Raji (cell line): ENCODE measurements at regions not wholly inside any gene's neighbourhood (a gene's known extent, or its start where the extent isn't known, plus 50 kb on each side); places are given as distances from the start of the nearest gene placed in this dataset.

ENCODE experiments used
- POLR2A ChIP-seq: IDR thresholded peaks from 2 replicates; pipeline ENCODE4 v1.6.1; 2011; ENCODE audit warnings: low read depth, low read length, control low read depth; ENCODE audit not compliant: insufficient read depth

GRCh38 chrX:39965051-39965573 lies 132.6 kb downstream of the BCOR start:
- TF ChIP-seq POLR2A: no peak

DNA sequence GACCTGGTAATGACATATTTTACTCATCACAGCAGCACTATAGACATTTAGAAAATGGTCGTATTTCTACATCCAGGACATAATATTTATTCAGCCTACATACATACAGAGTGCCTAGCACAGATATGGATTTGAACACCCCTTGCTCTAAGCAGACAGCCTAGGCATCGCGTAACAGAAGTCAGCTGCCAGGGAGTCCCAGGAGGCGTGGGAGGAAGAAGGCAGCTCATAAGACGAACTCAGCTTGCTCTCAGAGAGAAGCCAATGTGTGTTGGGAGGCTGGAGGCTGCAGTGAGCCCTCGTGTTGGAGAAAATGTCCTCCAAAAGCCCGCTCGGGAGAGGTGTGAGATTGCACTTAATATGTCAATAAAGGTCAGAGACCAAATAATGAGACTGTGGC lies 131.6 kb downstream of the BCOR start:
- TF ChIP-seq POLR2A: no peak

DNA sequence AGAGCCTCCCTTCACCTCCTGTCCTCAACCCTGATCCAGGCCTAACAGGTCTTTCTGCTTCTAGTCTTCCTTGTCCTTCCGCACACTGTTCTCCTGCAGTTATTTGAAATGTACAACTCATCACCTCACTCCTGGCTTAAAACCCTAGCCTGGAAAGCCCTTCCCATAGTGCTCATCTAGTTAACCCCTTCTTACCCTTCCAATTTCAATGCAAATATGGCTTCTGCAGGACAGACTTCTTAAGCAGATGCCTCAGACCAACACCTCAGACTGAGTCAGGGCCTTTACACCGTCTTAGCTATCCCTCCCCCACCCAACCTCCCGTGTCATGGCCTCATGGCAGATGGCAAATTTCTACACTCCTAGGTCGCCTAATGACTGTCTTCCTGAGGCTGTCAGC lies 130.4 kb downstream of the BCOR start:
- TF ChIP-seq POLR2A: no peak

DNA sequence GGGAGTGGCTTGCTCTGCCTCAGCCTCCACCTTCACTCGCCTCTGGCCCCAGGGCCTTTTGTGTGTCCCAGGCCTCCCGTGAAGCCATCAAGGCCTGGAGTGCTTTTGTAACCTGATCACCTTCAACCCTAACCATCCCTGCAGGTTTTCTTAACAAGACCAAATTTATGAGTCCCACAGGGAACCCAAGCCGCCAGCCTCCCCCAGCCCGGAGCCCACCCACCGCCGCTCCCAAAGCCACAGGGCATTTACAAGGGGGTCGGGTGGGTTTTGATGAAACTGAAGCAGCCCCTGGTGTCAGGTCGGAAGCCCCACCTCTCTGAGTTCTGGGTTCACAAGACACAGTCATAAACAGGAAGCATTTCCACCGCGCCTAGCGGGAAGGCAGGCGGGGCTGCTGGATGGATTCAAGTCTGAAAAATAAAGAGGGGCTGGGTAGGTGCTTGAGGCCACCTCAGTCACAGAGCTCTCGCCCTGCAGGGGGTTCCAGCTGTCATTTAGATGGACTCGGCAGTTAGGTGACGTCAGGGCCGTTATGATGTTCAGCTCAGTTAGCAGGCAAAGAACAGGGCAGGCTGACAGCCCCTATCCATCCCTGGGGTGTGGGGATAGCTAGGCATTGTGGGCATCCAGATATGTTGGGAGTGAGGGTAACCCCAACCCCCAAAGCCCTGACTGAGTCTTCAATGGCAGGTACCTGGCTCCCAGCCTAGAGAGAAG lies 128.5 kb downstream of the BCOR start:
- no peak for TF ChIP-seq POLR2A

DNA sequence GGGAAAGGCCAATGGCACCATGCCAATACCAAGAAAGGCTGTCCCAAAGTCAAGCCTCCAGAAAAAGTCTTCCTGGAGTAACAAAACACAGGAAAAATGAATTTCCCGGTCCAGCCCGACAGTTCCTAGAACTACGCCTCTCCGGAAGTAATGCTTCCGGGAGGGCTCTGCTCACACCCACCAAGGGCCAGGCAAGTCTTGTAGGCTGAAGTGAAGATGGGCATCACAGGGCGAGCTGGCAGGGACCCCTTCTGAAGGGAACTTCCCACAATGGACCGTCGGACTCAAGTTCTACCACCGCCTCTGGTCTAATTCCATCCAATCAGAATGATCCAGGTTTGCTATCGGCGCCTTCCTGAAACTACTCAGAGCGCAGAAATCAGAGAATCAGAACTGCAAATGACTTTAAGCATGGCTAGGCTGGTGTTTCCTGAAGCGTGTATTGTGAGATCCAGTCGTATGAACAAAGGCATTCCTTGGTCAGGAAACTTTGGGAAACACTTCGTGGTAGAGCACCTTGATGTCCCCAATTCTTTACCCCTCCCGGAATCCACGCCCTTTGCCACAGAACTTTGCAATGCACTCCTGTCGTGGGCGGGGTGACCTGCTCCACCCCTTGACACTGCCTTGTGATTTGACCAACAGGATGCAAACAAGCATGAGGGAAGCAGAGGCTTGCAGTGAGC lies 127.8 kb downstream of the BCOR start:
- TF ChIP-seq POLR2A: no peak

GRCh38 chrX:39971760-39972159 lies 126.0 kb downstream of the BCOR start:
- no peak for TF ChIP-seq POLR2A

- no peak for TF ChIP-seq POLR2A
Measured at GRCh38 chrX:39972340-39972739, 125.4 kb downstream of the BCOR start.

DNA sequence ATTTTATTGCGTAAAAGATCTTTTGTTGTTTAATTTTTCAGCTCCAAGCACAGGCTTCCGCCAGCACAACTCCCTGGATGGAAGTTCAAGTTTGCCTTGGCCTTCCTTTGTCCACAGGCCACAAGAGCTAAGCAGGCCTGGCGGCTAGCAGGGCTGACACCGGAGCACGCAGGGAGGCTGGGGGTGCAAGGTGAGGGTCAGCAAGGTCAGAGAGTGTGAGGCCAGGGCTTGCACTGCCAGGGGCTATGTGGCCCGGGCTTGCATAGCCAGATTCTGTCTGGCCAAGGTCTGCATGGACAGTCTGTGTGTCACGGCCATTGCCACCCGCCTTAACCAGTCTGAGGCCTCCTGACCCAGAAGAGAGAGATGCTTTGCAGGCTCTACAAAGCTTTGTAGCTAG lies 123.9 kb downstream of the BCOR start:
- TF ChIP-seq POLR2A: no peak

DNA sequence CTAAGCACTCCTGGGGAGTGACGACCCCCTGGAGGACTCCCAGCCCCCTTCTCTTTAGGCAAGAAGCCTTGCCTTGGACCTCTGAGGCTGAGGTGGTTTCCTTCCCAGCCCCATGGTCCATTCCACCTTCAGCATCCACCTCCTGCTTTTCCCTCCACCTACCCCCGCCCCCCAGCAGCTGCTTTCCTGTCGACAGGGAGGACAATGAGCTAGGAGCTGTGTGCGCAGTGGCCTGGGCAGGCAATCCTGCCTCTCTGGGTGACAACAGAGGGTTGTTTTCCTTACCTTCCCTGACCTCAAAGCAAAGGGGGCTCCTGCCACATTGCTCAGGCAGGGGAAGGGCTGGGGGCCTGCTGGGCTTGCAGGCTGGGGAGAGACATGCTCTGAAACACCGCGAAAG lies 123.5 kb downstream of the BCOR start:
- TF ChIP-seq POLR2A: no peak

DNA sequence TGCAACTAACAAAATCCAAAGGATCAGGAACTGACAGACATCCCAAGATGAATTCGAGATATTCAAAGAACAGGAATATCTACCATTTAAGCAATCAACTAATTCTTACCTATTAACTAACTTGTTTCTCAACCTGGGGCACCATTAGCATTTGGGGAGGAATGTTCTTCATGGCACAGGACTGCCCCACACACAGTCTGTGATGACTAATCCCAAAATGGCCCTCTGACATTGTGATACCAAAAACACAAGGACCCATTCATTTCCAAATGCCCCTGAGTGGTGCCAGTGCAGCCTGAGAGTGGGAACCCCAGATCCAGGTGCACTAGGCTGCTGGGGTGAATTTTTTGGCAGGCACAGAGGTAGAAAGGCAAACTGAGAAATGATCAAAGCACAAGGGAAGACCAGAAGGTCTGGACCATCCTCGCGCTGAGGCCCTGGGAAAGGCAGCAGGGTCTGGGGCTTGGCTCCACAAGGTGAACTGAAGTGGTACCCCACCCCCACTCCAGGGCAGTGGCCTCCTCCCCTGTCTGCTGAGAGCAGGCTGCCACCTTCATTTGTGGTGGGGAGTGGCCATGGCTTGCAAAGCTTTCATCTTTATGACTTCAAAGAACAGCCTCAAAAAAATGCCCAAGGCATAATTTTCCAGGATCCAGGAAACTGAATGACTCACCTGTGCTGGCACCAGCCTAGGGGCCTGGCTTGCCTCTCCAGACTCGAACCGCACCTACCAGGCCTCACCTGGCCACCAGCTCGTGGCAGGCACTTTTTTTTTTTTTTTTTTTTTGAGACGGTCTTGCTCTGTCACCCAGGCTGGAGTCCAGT lies 122.4 kb downstream of the BCOR start:
- no peak for TF ChIP-seq POLR2A

DNA sequence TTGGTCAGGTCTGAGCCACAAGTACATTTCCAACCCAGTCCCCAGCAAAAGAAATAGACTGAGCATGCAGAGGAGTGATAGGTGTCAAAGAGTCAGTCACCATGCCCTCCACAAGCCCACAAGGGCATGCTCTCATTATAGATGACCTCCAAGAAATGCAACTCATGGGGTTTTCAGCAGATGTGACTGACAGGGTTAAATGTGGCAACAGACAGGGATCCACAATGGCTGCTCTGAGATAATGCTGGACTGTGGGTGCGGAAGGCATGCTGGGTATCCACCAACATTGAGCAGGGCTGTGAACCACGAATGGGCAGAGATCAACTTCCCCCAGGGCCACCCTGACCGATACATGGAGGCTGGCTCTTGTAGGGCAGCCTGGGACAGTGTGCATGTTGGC lies 115.8 kb downstream of the BCOR start:
- no peak for TF ChIP-seq POLR2A

DNA sequence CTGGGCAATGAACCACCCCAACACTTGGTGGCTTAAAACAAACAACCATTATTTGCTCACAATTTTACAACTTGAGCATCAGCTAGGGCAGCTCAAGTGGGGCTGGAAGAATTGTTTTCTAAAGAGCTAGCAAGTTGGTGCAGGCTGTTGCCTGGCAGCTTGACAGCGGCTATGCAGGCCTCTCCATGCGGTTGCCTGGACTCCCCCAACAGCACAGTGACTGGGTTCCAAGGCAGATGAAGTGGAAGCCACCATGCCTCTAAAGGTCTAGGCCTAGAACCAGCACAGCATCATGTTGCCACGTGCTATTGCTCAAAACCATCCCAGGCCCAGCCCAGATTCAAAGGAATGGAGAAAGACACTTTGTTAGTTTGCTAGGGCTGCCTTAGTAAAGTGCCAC lies 114.8 kb downstream of the BCOR start:
- TF ChIP-seq POLR2A: no peak

DNA sequence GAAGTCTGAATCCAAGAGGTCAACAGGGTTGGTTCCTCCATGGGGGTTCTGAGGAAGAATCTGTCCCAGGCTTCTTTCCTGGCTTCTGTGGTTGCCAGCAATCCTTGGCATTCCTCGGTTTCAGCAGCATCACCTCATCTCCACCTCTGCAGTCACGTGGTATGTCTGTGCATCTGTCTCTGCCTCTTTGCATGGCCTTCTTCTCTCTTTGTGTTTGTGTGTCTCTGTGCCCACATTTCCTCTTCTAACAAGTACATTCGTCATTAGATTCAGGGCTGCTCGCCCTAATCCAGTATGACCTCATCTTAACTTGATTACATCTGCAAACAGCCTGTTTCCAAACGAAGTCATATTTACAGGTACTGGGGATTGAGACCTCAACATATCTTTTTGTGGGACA lies 114.0 kb downstream of the BCOR start:
- no peak for TF ChIP-seq POLR2A

- no peak for TF ChIP-seq POLR2A
Measured at GRCh38 chrX:39984191-39984956, 113.4 kb downstream of the BCOR start.

- no peak for TF ChIP-seq POLR2A
Measured at GRCh38 chrX:39985071-39985470, 112.7 kb downstream of the BCOR start.
